Parathyroid adenoma (tissue), 2 donors: ENCODE measurements at regions not wholly inside any gene's neighbourhood (a gene's known extent, or its start where the extent isn't known, plus 50 kb on each side); places are given as distances from the start of the nearest gene placed in this dataset.
"Not testable (repeated sequence)": the region's sequence is repeated elsewhere in the genome, so short reads cannot be mapped to it uniquely, and the experiment has no call there.

Source experiments
- H2AFZ ChIP-seq: fragments of 300-600 bp; sonication (generic); one replicate; pipeline ENCODE4 v1.7.0; 2017; ENCODE audit warnings: antibody characterized with exemption, mild to moderate bottlenecking
- H3K27ac ChIP-seq: fragments of 300-600 bp; sonication (generic); one replicate; pipeline ENCODE4 v1.7.0; 2017
- H3K27me3 ChIP-seq: fragments of 300-600 bp; sonication (generic); one replicate; pipeline ENCODE4 v1.7.0; 2017; ENCODE audit warnings: low read length; ENCODE audit not compliant: control insufficient read depth, insufficient read depth
- H3K36me3 ChIP-seq: fragments of 300-600 bp; sonication (generic); one replicate; pipeline ENCODE4 v1.7.0; 2017; ENCODE audit warnings: low read length; ENCODE audit not compliant: control insufficient read depth, insufficient read depth
- H3K4me1 ChIP-seq: fragments of 300-600 bp; sonication (generic); one replicate; pipeline ENCODE4 v1.7.0; 2017; ENCODE audit warnings: control low read depth
- H3K4me2 ChIP-seq: fragments of 300-600 bp; sonication (generic); one replicate; pipeline ENCODE4 v1.7.0; 2017; ENCODE audit warnings: low read length
- H3K4me3 ChIP-seq: fragments of 300-600 bp; sonication (generic); one replicate; pipeline ENCODE4 v1.7.0; 2017; ENCODE audit warnings: low read depth, low read length
- H3K79me2 ChIP-seq: fragments of 300-600 bp; sonication (generic); one replicate; pipeline ENCODE4 v1.7.0; 2017; ENCODE audit warnings: control low read depth
- H3K9ac ChIP-seq: fragments of 300-600 bp; sonication (generic); one replicate; pipeline ENCODE4 v1.7.0; 2017; ENCODE audit warnings: mild to moderate bottlenecking
- H3K9me3 ChIP-seq: fragments of 300-600 bp; sonication (generic); one replicate; pipeline ENCODE4 v1.7.0; 2017; ENCODE audit warnings: low read length; ENCODE audit not compliant: control insufficient read depth
- TF ChIP-seq, protein P1 (sequence below): fragments of 300-600 bp; sonication (generic); IDR thresholded peaks from one replicate; pipeline ENCODE4 v1.7.0; 2017; ENCODE audit warnings: antibody characterized with exemption, mild to moderate bottlenecking
- donor health status: primary hyperparathyroidism.

DNA sequence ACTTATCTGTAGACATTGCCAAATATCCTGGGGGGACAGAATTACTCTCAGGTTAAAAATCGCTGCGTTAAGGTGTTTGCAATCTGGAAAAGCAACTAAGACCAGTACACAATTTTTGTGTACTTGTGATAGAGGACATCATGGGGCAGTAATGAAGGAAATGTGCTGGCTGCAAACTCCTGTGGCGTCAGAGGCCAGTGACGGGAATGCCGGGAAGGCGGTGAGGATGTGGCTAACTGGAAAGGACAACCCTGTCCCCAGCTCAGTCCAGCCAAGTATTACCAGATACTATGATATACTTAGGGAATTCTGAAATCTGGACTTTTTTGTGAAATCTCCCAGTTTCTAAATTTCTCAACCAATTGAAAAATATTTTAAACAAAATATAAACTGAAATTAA lies 103.1 kb upstream of the NANOS1 start:
- no peak overlapping the region for H3K27ac ChIP-seq
- no peaks in the 10 kb centered on the region for H3K27me3 ChIP-seq
- H3K36me3 ChIP-seq = no peaks in the 10 kb centered on the region

DNA sequence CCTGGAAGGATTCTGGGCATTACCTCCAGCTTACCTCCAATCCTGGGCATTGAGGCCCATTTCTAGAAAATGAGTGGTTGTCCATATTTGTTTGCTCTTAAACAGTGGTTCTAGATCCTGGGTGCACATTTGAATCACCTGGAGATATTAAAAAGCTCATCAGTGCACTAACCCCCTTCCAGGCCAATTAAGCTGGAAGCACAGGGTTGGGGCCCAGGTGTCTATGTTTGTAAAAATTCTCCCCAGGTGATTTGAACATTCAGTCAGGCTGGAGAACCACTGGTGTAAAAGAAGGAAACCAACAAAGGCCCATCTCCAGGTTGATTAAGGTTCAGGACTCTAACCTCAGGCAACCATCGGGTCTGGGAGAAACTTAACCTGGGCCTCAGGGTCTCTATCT lies 102.6 kb upstream of the NANOS1 start:
- H3K9me3 ChIP-seq = no peaks in the 10 kb centered on the region
- H3K9ac ChIP-seq = no peak overlapping the region
- H2AFZ ChIP-seq = no peak overlapping the region
- H3K4me1 ChIP-seq = no peaks in the 10 kb centered on the region
- H3K36me3 ChIP-seq = no peaks in the 10 kb centered on the region
- no peak overlapping the region for H3K4me2 ChIP-seq
- H3K4me3 ChIP-seq = no peak overlapping the region
- TF ChIP-seq, protein P1, sequence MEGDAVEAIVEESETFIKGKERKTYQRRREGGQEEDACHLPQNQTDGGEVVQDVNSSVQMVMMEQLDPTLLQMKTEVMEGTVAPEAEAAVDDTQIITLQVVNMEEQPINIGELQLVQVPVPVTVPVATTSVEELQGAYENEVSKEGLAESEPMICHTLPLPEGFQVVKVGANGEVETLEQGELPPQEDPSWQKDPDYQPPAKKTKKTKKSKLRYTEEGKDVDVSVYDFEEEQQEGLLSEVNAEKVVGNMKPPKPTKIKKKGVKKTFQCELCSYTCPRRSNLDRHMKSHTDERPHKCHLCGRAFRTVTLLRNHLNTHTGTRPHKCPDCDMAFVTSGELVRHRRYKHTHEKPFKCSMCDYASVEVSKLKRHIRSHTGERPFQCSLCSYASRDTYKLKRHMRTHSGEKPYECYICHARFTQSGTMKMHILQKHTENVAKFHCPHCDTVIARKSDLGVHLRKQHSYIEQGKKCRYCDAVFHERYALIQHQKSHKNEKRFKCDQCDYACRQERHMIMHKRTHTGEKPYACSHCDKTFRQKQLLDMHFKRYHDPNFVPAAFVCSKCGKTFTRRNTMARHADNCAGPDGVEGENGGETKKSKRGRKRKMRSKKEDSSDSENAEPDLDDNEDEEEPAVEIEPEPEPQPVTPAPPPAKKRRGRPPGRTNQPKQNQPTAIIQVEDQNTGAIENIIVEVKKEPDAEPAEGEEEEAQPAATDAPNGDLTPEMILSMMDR = no peak
- no peak overlapping the region for H3K27ac ChIP-seq
- no peaks in the 10 kb centered on the region for H3K79me2 ChIP-seq
- no peaks in the 10 kb centered on the region for H3K27me3 ChIP-seq

More for the DNA sequence above, 103.1 kb upstream of the NANOS1 start:
- Histone ChIP-seq H3K79me2 (no peaks in the 10 kb centered on the region), H3K4me3 (no peak overlapping the region), H2AFZ (no peak overlapping the region), H3K4me2 (no peak overlapping the region), H3K9me3 (no peaks in the 10 kb centered on the region), H3K4me1 (no peaks in the 10 kb centered on the region), H3K9ac (no peak overlapping the region)
- TF ChIP-seq, protein P1 = no peak

DNA sequence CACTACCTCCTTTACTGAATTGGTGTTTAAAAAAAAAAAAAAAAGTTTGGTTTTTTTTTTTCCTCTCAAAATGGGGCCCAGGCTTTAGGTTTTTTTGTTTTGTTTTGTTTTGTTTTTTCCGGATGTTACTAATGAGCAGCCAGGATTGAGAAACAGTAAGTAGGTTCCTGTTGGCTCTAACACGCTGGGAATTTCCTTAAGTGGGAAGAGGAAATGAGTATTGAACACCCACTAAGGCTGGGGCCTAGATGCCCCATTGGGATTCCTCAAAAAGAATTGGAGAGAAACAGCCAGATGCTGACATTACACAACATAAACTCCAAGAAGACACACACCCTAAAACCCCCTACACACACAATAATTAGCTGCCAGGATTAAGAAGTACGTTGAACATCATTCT lies 102.2 kb upstream of the NANOS1 start:
- no peaks in the 10 kb centered on the region for H3K4me1 ChIP-seq
- H3K27me3 ChIP-seq = no peaks in the 10 kb centered on the region
- H3K27ac ChIP-seq = no peak overlapping the region
- no peaks in the 10 kb centered on the region for H3K9me3 ChIP-seq
- no peaks in the 10 kb centered on the region for H3K79me2 ChIP-seq
- H3K9ac ChIP-seq = no peak overlapping the region
- no peaks in the 10 kb centered on the region for H3K36me3 ChIP-seq
- H2AFZ ChIP-seq = no peak overlapping the region
- H3K4me3 ChIP-seq = no peak overlapping the region
- no peak overlapping the region for H3K4me2 ChIP-seq
- TF ChIP-seq, protein P1 = no peak

DNA sequence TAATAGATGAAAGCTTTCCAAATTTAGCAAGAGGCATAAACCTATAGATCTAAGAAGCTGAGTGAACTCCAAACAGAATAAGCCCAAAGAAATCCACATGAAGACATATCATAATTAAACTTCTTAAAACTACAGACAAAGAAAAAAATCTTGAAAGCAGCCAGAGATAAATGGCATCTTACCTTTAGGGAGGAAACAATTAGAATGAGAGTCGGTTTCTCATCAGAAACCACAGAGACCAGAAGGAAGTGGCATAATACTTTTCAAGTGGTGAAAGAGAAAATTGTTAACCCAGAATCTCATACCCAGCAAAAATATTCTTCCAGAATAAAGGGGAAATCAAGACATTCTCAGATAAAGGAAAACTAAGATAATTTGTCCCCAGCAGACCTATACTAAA lies 98.9 kb upstream of the NANOS1 start:
- TF ChIP-seq, protein P1 = no peak
- no peak overlapping the region for H2AFZ ChIP-seq
- no peaks in the 10 kb centered on the region for H3K36me3 ChIP-seq
- no peaks in the 10 kb centered on the region for H3K79me2 ChIP-seq
- H3K27me3 ChIP-seq = no peaks in the 10 kb centered on the region
- no peak overlapping the region for H3K4me3 ChIP-seq
- no peak overlapping the region for H3K27ac ChIP-seq
- no peaks in the 10 kb centered on the region for H3K4me1 ChIP-seq
- no peaks in the 10 kb centered on the region for H3K9me3 ChIP-seq
- no peak overlapping the region for H3K9ac ChIP-seq
- no peak overlapping the region for H3K4me2 ChIP-seq

DNA sequence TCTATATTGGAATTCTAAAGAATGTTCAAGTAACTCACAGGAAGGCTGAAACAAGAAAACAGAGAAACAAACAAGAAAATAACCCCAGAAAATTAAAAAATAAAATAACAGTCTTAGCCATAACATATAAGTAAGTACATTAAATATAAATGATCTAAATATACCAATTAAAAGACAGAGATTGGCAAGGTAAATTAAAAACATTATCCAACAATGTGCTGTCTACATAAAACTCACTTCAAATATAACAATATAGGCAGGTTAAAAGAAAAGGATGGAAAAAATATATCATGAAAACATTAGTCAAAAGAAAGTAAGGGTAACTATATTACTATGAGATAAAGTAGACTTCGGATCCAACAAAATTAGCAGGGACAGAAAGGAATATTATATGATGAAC lies 98.1 kb upstream of the NANOS1 start:
- H2AFZ ChIP-seq = no peak overlapping the region
- TF ChIP-seq, protein P1 = no peak
- H3K4me3 ChIP-seq = no peak overlapping the region
- no peaks in the 10 kb centered on the region for H3K4me1 ChIP-seq
- no peaks in the 10 kb centered on the region for H3K79me2 ChIP-seq
- no peaks in the 10 kb centered on the region for H3K36me3 ChIP-seq
- no peak overlapping the region for H3K27ac ChIP-seq
- H3K27me3 ChIP-seq = no peaks in the 10 kb centered on the region
- no peak overlapping the region for H3K4me2 ChIP-seq
- no peak overlapping the region for H3K9ac ChIP-seq
- no peaks in the 10 kb centered on the region for H3K9me3 ChIP-seq

DNA sequence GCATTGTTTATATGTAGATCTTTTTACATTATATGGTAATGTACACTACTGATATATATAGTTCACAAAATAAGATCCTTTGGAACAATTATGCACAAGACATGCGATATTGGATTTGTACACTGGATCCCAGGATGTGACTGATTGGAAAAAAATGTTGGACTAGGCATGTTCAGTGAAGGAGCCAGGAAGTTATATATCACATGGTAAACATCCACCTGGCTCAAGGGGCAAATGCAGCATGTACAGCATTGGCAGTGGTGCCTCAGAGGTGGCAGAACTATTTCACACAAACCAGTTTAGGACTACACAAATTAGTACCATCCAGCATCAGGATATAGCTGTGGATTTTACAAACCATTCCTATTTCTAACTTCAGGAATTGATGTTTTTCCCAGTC lies 97.4 kb upstream of the NANOS1 start:
- H3K4me1 ChIP-seq, H3K27me3 ChIP-seq, H3K4me3 ChIP-seq, H3K9ac ChIP-seq, H3K4me2 ChIP-seq, H2AFZ ChIP-seq, H3K79me2 ChIP-seq, H3K36me3 ChIP-seq, H3K9me3 ChIP-seq, H3K27ac ChIP-seq: not testable (repeated sequence)
